Stomach (tissue), 4 donors: ENCODE measurements at regions not wholly inside any gene's neighbourhood (a gene's known extent, or its start where the extent isn't known, plus 50 kb on each side); places are given as distances from the start of the nearest gene placed in this dataset.

Experiments used
- EP300 ChIP-seq: sonication (generic); formaldehyde crosslinking; IDR thresholded peaks from one replicate; pipeline ENCODE4 v1.6.1; 2017; ENCODE audit warnings: antibody characterized with exemption
- POLR2AphosphoS5 ChIP-seq, 3 donors: sonication (generic); formaldehyde crosslinking; IDR thresholded peaks; one replicate each; pipeline ENCODE4 v1.6.1; 2016; ENCODE audit warnings: antibody characterized with exemption in 3 of 3
- TF ChIP-seq, protein P1 (sequence below), 7 experiments: fragments of 450-650 bp in 4 of 7; fragments of 200-600 bp in 3 of 7; sonication (generic) in 3 of 7; IDR thresholded peaks; one replicate each; pipeline ENCODE4 v1.5.1; 2016 to 2019; ENCODE audit warnings: antibody characterized with exemption in 7 of 7, control low read depth in 2 of 7, mild to moderate bottlenecking in 1 of 7

GRCh38 chr3:87727783-87728182 lies 331.0 kb downstream of the CGGBP1 start:
- TF ChIP-seq EP300 (no peak), POLR2AphosphoS5 (IDR thresholded peaks at IDR 0.05) (no peak)
- TF ChIP-seq, protein P1, sequence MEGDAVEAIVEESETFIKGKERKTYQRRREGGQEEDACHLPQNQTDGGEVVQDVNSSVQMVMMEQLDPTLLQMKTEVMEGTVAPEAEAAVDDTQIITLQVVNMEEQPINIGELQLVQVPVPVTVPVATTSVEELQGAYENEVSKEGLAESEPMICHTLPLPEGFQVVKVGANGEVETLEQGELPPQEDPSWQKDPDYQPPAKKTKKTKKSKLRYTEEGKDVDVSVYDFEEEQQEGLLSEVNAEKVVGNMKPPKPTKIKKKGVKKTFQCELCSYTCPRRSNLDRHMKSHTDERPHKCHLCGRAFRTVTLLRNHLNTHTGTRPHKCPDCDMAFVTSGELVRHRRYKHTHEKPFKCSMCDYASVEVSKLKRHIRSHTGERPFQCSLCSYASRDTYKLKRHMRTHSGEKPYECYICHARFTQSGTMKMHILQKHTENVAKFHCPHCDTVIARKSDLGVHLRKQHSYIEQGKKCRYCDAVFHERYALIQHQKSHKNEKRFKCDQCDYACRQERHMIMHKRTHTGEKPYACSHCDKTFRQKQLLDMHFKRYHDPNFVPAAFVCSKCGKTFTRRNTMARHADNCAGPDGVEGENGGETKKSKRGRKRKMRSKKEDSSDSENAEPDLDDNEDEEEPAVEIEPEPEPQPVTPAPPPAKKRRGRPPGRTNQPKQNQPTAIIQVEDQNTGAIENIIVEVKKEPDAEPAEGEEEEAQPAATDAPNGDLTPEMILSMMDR (IDR thresholded peaks at IDR 0.05), result no peak
